ENCODE measurements at regions not wholly inside any gene's neighbourhood (a gene's known extent, or its start where the extent isn't known, plus 50 kb on each side); places are given as distances from the start of the nearest gene placed in this dataset.

DNA sequence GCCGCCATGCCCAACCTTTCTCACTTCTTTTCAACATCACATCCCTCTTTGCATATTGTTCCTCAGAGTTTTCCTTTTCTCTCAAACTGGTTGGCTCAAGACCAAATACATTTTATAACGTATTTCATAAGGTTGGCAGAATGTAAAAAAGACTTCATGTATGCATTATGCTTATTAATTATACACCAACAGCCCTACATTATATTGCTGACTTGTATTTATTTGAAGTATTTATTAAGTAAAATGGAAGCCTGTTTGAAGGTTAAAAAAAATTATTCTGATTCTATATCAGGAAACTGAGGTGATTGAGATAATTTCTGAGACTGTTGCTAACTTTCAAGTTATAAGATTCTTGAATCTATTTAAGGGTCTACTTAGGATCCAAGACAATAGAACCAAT, 208.0 kb upstream of the KCNH7 start:
- TF ChIP-seq, protein P1, sequence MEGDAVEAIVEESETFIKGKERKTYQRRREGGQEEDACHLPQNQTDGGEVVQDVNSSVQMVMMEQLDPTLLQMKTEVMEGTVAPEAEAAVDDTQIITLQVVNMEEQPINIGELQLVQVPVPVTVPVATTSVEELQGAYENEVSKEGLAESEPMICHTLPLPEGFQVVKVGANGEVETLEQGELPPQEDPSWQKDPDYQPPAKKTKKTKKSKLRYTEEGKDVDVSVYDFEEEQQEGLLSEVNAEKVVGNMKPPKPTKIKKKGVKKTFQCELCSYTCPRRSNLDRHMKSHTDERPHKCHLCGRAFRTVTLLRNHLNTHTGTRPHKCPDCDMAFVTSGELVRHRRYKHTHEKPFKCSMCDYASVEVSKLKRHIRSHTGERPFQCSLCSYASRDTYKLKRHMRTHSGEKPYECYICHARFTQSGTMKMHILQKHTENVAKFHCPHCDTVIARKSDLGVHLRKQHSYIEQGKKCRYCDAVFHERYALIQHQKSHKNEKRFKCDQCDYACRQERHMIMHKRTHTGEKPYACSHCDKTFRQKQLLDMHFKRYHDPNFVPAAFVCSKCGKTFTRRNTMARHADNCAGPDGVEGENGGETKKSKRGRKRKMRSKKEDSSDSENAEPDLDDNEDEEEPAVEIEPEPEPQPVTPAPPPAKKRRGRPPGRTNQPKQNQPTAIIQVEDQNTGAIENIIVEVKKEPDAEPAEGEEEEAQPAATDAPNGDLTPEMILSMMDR (IDR thresholded peaks at IDR 0.05; ENCODE audit: borderline replicate concordance, extremely low read depth, insufficient read depth): no peak
- Histone ChIP-seq H3K36me3 (ENCODE audit: control insufficient read depth in 2 of 3, insufficient read depth in 3 of 3, low read length in 3 of 3) (no peaks in the 10 kb centered on the region), H3K9me3 (ENCODE audit: control insufficient read depth in 2 of 3, insufficient read depth in 1 of 3, low read length in 3 of 3) (no peaks in the 10 kb centered on the region), H3K4me1 (ENCODE audit: control insufficient read depth in 2 of 3, insufficient read depth in 2 of 3, low read depth in 1 of 3, low read length in 3 of 3) (no peaks in the 10 kb centered on the region), H3K27me3 (ENCODE audit: control insufficient read depth, insufficient read depth, low read length) (no peaks in the 10 kb centered on the region), H3K27ac (ENCODE audit: low read depth in 2 of 2, low read length in 2 of 2) (no peak overlapping the region), H3K4me3 (ENCODE audit: low read length in 3 of 3) (no peak overlapping the region), H3K9ac (ENCODE audit: low read length in 3 of 3) (no peak overlapping the region)
- DNase-seq (no peak), FAIRE-seq (no peak)
- intact Hi-C loops (cut with DNase I): no loop called here

DNA sequence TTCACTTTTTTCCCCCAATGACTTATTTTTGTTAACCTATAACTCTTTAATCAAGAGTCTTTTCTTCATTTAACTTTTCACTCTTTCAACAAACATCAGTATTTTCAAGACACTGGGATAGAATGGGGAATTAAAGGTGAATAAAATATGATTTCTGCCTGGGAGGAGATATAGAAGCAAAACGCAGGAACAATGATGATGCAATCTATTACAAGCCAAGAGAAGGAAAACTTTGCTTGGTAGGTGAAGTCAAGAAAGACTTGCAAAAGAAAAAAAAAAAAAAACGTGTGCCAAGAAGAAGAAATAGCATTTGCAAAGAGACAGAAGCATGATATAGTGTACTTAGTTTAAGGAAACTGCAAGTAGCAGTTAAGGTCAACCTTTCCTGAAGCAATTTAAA, 207.3 kb upstream of the KCNH7 start:
- H3K27ac ChIP-seq (ENCODE audit: low read depth in 2 of 2, low read length in 2 of 2): no peak overlapping the region
- intact Hi-C loops (cut with DNase I): no loop called here
- no peak overlapping the region for H3K4me3 ChIP-seq (ENCODE audit: low read length in 3 of 3)
- no peak overlapping the region for H3K9ac ChIP-seq (ENCODE audit: low read length in 3 of 3)
- no peaks in the 10 kb centered on the region for H3K4me1 ChIP-seq (ENCODE audit: control insufficient read depth in 2 of 3, insufficient read depth in 2 of 3, low read depth in 1 of 3, low read length in 3 of 3)
- DNase-seq (no peak), FAIRE-seq (no peak)
- TF ChIP-seq, protein P1 (IDR thresholded peaks at IDR 0.05; ENCODE audit: borderline replicate concordance, extremely low read depth, insufficient read depth): no peak
- no peaks in the 10 kb centered on the region for H3K27me3 ChIP-seq (ENCODE audit: control insufficient read depth, insufficient read depth, low read length)
- no peaks in the 10 kb centered on the region for H3K36me3 ChIP-seq (ENCODE audit: control insufficient read depth in 2 of 3, insufficient read depth in 3 of 3, low read length in 3 of 3)
- H3K9me3 ChIP-seq (ENCODE audit: control insufficient read depth in 2 of 3, insufficient read depth in 1 of 3, low read length in 3 of 3): no peaks in the 10 kb centered on the region

DNA sequence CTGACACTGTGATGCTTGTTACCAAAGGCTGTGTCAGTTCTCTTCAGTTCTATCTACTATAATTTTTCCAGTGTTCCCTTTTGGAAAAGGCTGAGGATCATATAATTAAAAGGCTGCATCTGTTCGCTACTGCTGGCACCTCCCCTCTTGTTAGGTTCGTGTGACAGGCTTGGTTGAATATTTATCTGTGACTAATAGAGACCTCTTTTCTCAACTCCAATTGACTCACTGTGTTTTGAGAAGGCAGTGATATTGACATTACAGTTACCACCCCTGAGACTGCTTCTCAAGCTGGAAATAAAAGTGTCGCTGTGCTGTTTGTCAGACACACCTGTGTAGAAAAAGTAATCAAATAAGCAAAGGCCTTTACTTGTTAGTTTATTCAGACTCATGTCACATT, 205.5 kb upstream of the KCNH7 start:
- FAIRE-seq: no peak
- intact Hi-C loops (cut with DNase I): no loop called here

DNA sequence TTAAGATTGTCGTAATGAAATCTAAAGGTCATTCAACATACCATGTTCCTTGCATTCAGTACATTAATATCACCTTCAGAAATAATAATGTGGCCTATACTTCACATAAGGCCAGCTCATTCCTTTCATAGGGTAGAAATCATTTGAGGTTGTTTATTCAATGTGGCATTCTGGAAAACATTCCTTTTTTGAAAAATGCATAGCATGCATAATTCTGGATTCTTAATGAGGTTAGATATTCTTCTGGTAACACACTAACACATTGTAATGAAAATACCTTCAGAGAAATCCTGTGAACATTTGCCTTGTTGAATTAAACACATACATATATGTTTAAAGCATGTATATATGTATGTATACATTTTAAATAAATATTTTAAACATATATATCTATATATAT, 204.6 kb upstream of the KCNH7 start:
- intact Hi-C loops (cut with DNase I): no loop called here
- FAIRE-seq (no peak), DNase-seq (no peak)
- no peaks in the 10 kb centered on the region for H3K36me3 ChIP-seq (ENCODE audit: control insufficient read depth in 2 of 3, insufficient read depth in 3 of 3, low read length in 3 of 3)
- H3K9ac ChIP-seq (ENCODE audit: low read length in 3 of 3): no peak overlapping the region
- H3K27me3 ChIP-seq (ENCODE audit: control insufficient read depth, insufficient read depth, low read length): no peaks in the 10 kb centered on the region
- no peaks in the 10 kb centered on the region for H3K4me1 ChIP-seq (ENCODE audit: control insufficient read depth in 2 of 3, insufficient read depth in 2 of 3, low read depth in 1 of 3, low read length in 3 of 3)
- H3K27ac ChIP-seq (ENCODE audit: low read depth in 2 of 2, low read length in 2 of 2): no peak overlapping the region
- no peak overlapping the region for H3K4me3 ChIP-seq (ENCODE audit: low read length in 3 of 3)
- no peaks in the 10 kb centered on the region for H3K9me3 ChIP-seq (ENCODE audit: control insufficient read depth in 2 of 3, insufficient read depth in 1 of 3, low read length in 3 of 3)
- TF ChIP-seq, protein P1 (IDR thresholded peaks at IDR 0.05; ENCODE audit: borderline replicate concordance, extremely low read depth, insufficient read depth): no peak

More for the DNA sequence above, 205.5 kb upstream of the KCNH7 start:
- TF ChIP-seq, protein P1 (IDR thresholded peaks at IDR 0.05; ENCODE audit: borderline replicate concordance, extremely low read depth, insufficient read depth): no peak
- Histone ChIP-seq H3K9me3 (ENCODE audit: control insufficient read depth in 2 of 3, insufficient read depth in 1 of 3, low read length in 3 of 3) (no peaks in the 10 kb centered on the region), H3K27ac (ENCODE audit: low read depth in 2 of 2, low read length in 2 of 2) (no peak overlapping the region), H3K4me3 (ENCODE audit: low read length in 3 of 3) (no peak overlapping the region), H3K4me1 (ENCODE audit: control insufficient read depth in 2 of 3, insufficient read depth in 2 of 3, low read depth in 1 of 3, low read length in 3 of 3) (no peaks in the 10 kb centered on the region), H3K27me3 (ENCODE audit: control insufficient read depth, insufficient read depth, low read length) (no peaks in the 10 kb centered on the region), H3K36me3 (ENCODE audit: control insufficient read depth in 2 of 3, insufficient read depth in 3 of 3, low read length in 3 of 3) (no peaks in the 10 kb centered on the region), H3K9ac (ENCODE audit: low read length in 3 of 3) (no peak overlapping the region)
- DNase-seq: no peak
